HCT116 (cell line): ENCODE measurements at regions not wholly inside any gene's neighbourhood (a gene's known extent, or its start where the extent isn't known, plus 50 kb on each side); places are given as distances from the start of the nearest gene placed in this dataset.

Source experiments
- ATAC-seq: fragments of 200-7000 bp; cut with Tn5 transposase; 2 replicates; pipeline ENCODE4 v1.9.1; 2020; ENCODE audit warnings: mild to moderate bottlenecking, moderate library complexity
- BruUV-seq: library from RNA; stranded (reverse); fragments of 400-500 nt; replicated peaks from 2 replicates; lab custom pipeline; 2021; lab: Mats Ljungman, UMichigan
- CTCF ChIA-PET: fragments of 300-600 bp; sonication (Branson Sonifier 250); formaldehyde crosslinking; loops from one replicate; lab custom pipeline; 2021; ENCODE audit warnings: antibody characterized with exemption; lab: Charles Lee
- POLR2A ChIA-PET: fragments of 300-600, 350-600 bp; sonication (Branson Sonifier 250); formaldehyde crosslinking; loops from one replicate; lab custom pipeline; 2021; ENCODE audit warnings: antibody characterized with exemption; lab: Charles Lee
- RAD21 ChIA-PET, 2 experiments: fragments of 300-600 bp; sonication (Branson Sonifier 250); formaldehyde crosslinking; loops; one replicate each; lab custom pipeline; 2023; ENCODE audit warnings: low total read pairs in 2 of 2; ENCODE audit not compliant: uncharacterized antibody in 2 of 2, unreplicated experiment in 2 of 2, low non-redundant PET in 1 of 2; lab: Charles Lee
- DNase-seq: peaks from one replicate; pipeline ENCODE4 v3.0.0-alpha.2; 2010; ENCODE audit warnings: low read depth, low spot score
- H2AFZ ChIP-seq: fragments of 200-600 bp; shearing (Covaris generic), sonication (generic); 2 replicates; pipeline ENCODE4 v1.6.1; 2017; ENCODE audit warnings: low read depth, mixed run types, mixed read lengths, antibody characterized with exemption, low read length; ENCODE audit not compliant: poor library complexity, severe bottlenecking
- H3K27ac ChIP-seq: 2 replicates; pipeline ENCODE4 v1.5.1; 2012; ENCODE audit warnings: low read depth, low read length
- H3K27me3 ChIP-seq: fragments of 200-600 bp; sonication (generic); 2 replicates; pipeline ENCODE4 v1.6.1; 2016; ENCODE audit warnings: mixed run types, low read length, mixed read lengths; ENCODE audit not compliant: insufficient read depth
- H3K36me3 ChIP-seq, 2 experiments: fragments of 200-500 bp in 1 of 2; fragments of 200-600 bp in 1 of 2; sonication (Bioruptor generic) in 1 of 2; sonication (generic) in 1 of 2; 2 replicates each; pipeline versions ENCODE4 v1.5.1 to v1.6.1; 2014 to 2016; ENCODE audit warnings: low read length in 2 of 2, inconsistent platforms in 1 of 2, mixed read lengths in 1 of 2, mixed run types in 1 of 2; ENCODE audit not compliant: insufficient read depth in 2 of 2, control insufficient read depth in 1 of 2
- H3K4me1 ChIP-seq, 2 experiments: fragments of 200-600 bp in 1 of 2; sonication (generic) in 1 of 2; 2 replicates each; pipeline versions ENCODE4 v1.5.1 to v1.6.1; 2012 to 2017; ENCODE audit warnings: low read length in 2 of 2, inconsistent platforms in 1 of 2, mild to moderate bottlenecking in 1 of 2, mixed read lengths in 1 of 2, mixed run types in 1 of 2, moderate library complexity in 1 of 2; ENCODE audit not compliant: insufficient read depth in 2 of 2, control insufficient read depth in 1 of 2
- H3K4me2 ChIP-seq: fragments of 200-600 bp; sonication (generic); 2 replicates; pipeline ENCODE4 v1.6.1; 2017; ENCODE audit warnings: mixed run types, low read length, mixed read lengths
- H3K4me3 ChIP-seq, 2 experiments: fragments of 200-600 bp in 1 of 2; sonication (generic) in 1 of 2; replicated peaks in 1 of 2; 2 replicates each; pipeline ENCODE4 v1.5.1; 2011 to 2016; ENCODE audit warnings: low read length in 2 of 2, control low read depth in 1 of 2, low read depth in 1 of 2, mild to moderate bottlenecking in 1 of 2, mixed read lengths in 1 of 2, mixed run types in 1 of 2
- H3K79me2 ChIP-seq: fragments of 200-600 bp; sonication (generic); 2 replicates; pipeline ENCODE4 v1.6.1; 2017; ENCODE audit warnings: mild to moderate bottlenecking, mixed run types, low read length, moderate library complexity, mixed read lengths; ENCODE audit not compliant: insufficient read depth
- H3K9ac ChIP-seq: fragments of 200-600 bp; sonication (generic); 2 replicates; pipeline ENCODE4 v1.6.1; 2016; ENCODE audit warnings: low read length, mixed read lengths
- H3K9me2 ChIP-seq: fragments of 200-600 bp; sonication (generic), shearing (Covaris generic); 2 replicates; pipeline ENCODE4 v1.6.1; 2017; ENCODE audit warnings: mixed run types, mild to moderate bottlenecking, moderate library complexity; ENCODE audit not compliant: insufficient read depth
- H3K9me3 ChIP-seq, 2 experiments: fragments of 200-500 bp in 1 of 2; fragments of 200-600 bp in 1 of 2; sonication (Bioruptor generic) in 1 of 2; sonication (generic) in 1 of 2; 2 replicates each; pipeline ENCODE4 v1.6.1; 2014 to 2017; ENCODE audit warnings: low read length in 2 of 2, mixed read lengths in 2 of 2, inconsistent platforms in 1 of 2, low read depth in 1 of 2, mild to moderate bottlenecking in 1 of 2, mixed run types in 1 of 2, moderate library complexity in 1 of 2; ENCODE audit not compliant: control insufficient read depth in 1 of 2, insufficient read depth in 1 of 2
- H4K20me1 ChIP-seq: fragments of 200-600 bp; sonication (generic), shearing (Covaris generic); 2 replicates; pipeline ENCODE4 v1.6.1; 2017; ENCODE audit warnings: mixed run types, mild to moderate bottlenecking, moderate library complexity; ENCODE audit not compliant: insufficient read depth
- CBX3 ChIP-seq: IDR thresholded peaks from 2 replicates; pipeline ENCODE4 v1.6.1; 2012; ENCODE audit warnings: low read depth
- CEBPB ChIP-seq: IDR thresholded peaks from 2 replicates; pipeline ENCODE4 v1.6.1; 2012; ENCODE audit warnings: low read depth
- ELF1 ChIP-seq: IDR thresholded peaks from 2 replicates; pipeline ENCODE4 v1.6.1; 2012; ENCODE audit warnings: low read depth, borderline replicate concordance
- EZH2phosphoT487 ChIP-seq: fragments of 200-600 bp; IDR thresholded peaks from 2 replicates; pipeline ENCODE4 v1.6.1; 2018; ENCODE audit warnings: antibody characterized with exemption, borderline replicate concordance
- FOSL1 ChIP-seq: IDR thresholded peaks from 2 replicates; pipeline ENCODE4 v1.6.1; 2012; ENCODE audit warnings: low read depth
- SIN3A ChIP-seq: IDR thresholded peaks from 2 replicates; pipeline ENCODE4 v1.6.1; 2012; ENCODE audit warnings: low read depth
- SP1 ChIP-seq: IDR thresholded peaks from 2 replicates; pipeline ENCODE4 v1.6.1; 2012; ENCODE audit warnings: low read depth
- ZBTB33 ChIP-seq: IDR thresholded peaks from 2 replicates; pipeline ENCODE4 v1.6.1; 2011; ENCODE audit warnings: mild to moderate bottlenecking, low read length, moderate library complexity; ENCODE audit not compliant: insufficient replicate concordance; ENCODE audit errors: extremely low read depth
- intact Hi-C: fragments of 100-400 bp; cut with micrococcal nuclease; formaldehyde crosslinking; loops from 2 replicates; pipeline ENCODE4 v1.10.0; 2022
- TF ChIP-seq, protein P1 (sequence below): IDR thresholded peaks from 2 replicates; pipeline ENCODE4 v1.6.1; 2012

DNA sequence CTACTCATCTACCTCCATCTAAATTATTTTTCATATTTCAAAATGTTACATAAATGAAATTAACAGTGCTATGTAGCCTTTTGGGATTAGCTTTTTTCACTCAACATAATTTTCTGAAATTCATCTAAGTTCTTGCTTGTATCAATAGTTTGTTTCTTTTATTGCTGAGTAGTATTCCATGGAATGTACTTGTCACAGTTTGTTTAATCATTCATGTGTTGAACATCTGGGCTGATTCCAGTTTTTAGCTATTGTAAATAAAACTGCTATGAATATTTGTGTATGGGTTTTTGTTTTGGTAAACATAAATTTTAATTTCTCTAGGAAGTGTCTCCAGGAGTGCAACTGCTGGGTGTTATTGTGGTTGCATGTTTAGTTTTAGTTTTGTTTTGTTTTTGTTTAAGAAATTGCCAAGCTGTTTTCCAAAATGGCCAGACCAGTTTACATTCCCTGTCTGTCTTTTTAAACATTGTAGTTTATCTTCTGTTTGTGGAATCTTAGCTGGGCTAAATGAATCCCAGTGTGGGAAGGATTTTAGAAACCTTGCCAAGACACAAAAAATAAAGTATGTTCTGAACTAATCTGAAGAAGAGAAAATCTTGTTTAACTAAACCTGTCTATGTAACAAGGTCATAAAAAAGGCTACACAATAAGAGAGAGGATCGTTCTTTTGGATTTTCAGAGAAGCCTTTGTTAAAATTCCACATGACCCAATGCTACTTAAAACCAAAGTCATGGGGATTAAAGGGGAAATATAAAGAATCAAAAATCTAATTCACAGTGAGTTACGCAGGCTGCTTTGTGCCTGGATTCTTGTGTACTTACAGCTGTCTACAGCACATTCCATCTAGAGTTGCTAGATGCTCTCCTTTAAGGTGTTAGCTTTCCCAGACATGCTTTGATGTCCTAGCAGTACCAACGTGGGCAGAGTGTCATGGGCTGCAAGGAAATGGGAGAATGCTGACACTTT is 129.2 kb upstream of the SUCLG2 start:
- POLR2A ChIA-PET = no interaction called here
- Histone ChIP-seq H3K79me2 (no peaks in the 10 kb centered on the region), H4K20me1 (no peaks in the 10 kb centered on the region), H3K9ac (no peak overlapping the region), H3K4me3 (no peak overlapping the region), H3K27ac (no peak overlapping the region), H3K4me1 (no peaks in the 10 kb centered on the region), H2AFZ (no peak overlapping the region), H3K4me2 (no peak overlapping the region), H3K9me2 (no peaks in the 10 kb centered on the region), H3K27me3 (no peaks in the 10 kb centered on the region), H3K36me3 (no peaks in the 10 kb centered on the region), H3K9me3 (no peaks in the 10 kb centered on the region)
- TF ChIP-seq EZH2phosphoT487 (no peak), FOSL1 (no peak), ZBTB33 (no peak), CEBPB (no peak), SIN3A (no peak), SP1 (no peak), CBX3 (no peak), ELF1 (no peak)
- TF ChIP-seq, protein P1, sequence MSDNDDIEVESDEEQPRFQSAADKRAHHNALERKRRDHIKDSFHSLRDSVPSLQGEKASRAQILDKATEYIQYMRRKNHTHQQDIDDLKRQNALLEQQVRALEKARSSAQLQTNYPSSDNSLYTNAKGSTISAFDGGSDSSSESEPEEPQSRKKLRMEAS = no peak
- RAD21 ChIA-PET = no interaction called here
- ATAC-seq (no peak), DNase-seq (no peak)
- intact Hi-C loops = no loop called here
- no TSS peak for BruUV-seq
- CTCF ChIA-PET = no interaction called here
